ENCODE measurements at regions not wholly inside any gene's neighbourhood (a gene's known extent, or its start where the extent isn't known, plus 50 kb on each side); places are given as distances from the start of the nearest gene placed in this dataset.

GRCh38 chr15:61685534-61685933 lies 374.7 kb downstream of the VPS13C start:
- Histone ChIP-seq H2AK9ac (replicated peaks; ENCODE audit: low read depth, low read length, poor library complexity) (no peak overlapping the region), H3K18ac (ENCODE audit: low read depth, low read length) (no peak overlapping the region), H3K4ac (ENCODE audit: low read depth, low read length) (no peak overlapping the region), H2AFZ (replicated peaks; ENCODE audit: low read length, poor library complexity) (no peak overlapping the region), H3K56ac (ENCODE audit: extremely low read depth, insufficient read depth, low read length) (no peak overlapping the region), H3K36me3 (ENCODE audit: control insufficient read depth, insufficient read depth, low read length) (no peaks in the 10 kb centered on the region), H3K4me1 (ENCODE audit: control insufficient read depth, insufficient read depth, low read length) (no peaks in the 10 kb centered on the region), H3K14ac (replicated peaks; ENCODE audit: low read depth, low read length) (no peak overlapping the region), H3K4me2 (ENCODE audit: low read depth, low read length) (no peak overlapping the region), H2BK5ac (ENCODE audit: low read depth, low read length, poor library complexity, severe bottlenecking) (no peak overlapping the region), H2BK15ac (ENCODE audit: low read depth, low read length) (no peak overlapping the region), H3K4me3 (ENCODE audit: insufficient read depth, low read depth, low read length) (no peak overlapping the region), H4K5ac (ENCODE audit: low read depth, low read length) (no peak overlapping the region), H2AK5ac (ENCODE audit: low read depth, low read length) (no peak overlapping the region), H4K91ac (ENCODE audit: insufficient read depth, low read depth, low read length) (no peak overlapping the region), H3K23ac (ENCODE audit: low read depth, low read length) (no peak overlapping the region), H2BK120ac (ENCODE audit: low read depth, low read length) (no peak overlapping the region), H4K20me1 (ENCODE audit: insufficient read depth, low read length) (no peaks in the 10 kb centered on the region), H3K27me3 (ENCODE audit: control insufficient read depth, insufficient read depth, low read length) (no peaks in the 10 kb centered on the region), H3K9ac (ENCODE audit: low read depth, low read length) (no peak overlapping the region), H3K79me1 (ENCODE audit: low read depth in 1 of 2, low read length in 2 of 2) (no peaks in the 10 kb centered on the region), H2BK20ac (ENCODE audit: low read depth, low read length) (no peak overlapping the region), H4K8ac (ENCODE audit: low read depth in 2 of 2, low read length in 2 of 2) (no peak overlapping the region), H3K9me1 (ENCODE audit: insufficient read depth, low read length) (no peaks in the 10 kb centered on the region), H3K9me3 (ENCODE audit: control insufficient read depth, insufficient read depth, low read length) (no peaks in the 10 kb centered on the region), H3K27ac (ENCODE audit: insufficient read depth, low read length) (no peak overlapping the region)
- no peak for TF ChIP-seq MAFK (IDR thresholded peaks at IDR 0.05; ENCODE audit: low read depth, low read length)
- in situ Hi-C loops (cut with MboI; ENCODE audit: low sequenced_read_pairs) (no loop called here), intact Hi-C loops (cut with micrococcal nuclease) (no loop called here), dilution Hi-C loops (cut with HindIII; ENCODE audit: low sequenced_read_pairs, unreplicated experiment) (no loop called here)
- no peak for DNase-seq
- 53% methylated on average over 3 of the region's 4 CpGs; no CpG with 5 or more reads in 1 of the 2 experiments for WGBS, 2 experiments (ENCODE audit: extremely low coverage in 2 of 2, insufficient read length in 1 of 2)
- BruUV-seq (replicated peaks) = no TSS peak
- CTCF ChIA-PET = no interaction called here
- ATAC-seq (ENCODE audit: low read depth) = no peak
- POLR2A ChIA-PET (ENCODE audit: unreplicated experiment) = no interaction called here
